H9 (cell line): ENCODE measurements at regions not wholly inside any gene's neighbourhood (a gene's known extent, or its start where the extent isn't known, plus 50 kb on each side); places are given as distances from the start of the nearest gene placed in this dataset.

Experiments used
- DNase-seq: peaks from one replicate; pipeline ENCODE4 v3.0.0-alpha.2; 2017
- H2AFZ ChIP-seq: one replicate; pipeline ENCODE4 v1.6.1; 2013; ENCODE audit warnings: mild to moderate bottlenecking, low read length, control low read depth, moderate library complexity
- H2AK5ac ChIP-seq: 2 replicates; pipeline ENCODE4 v1.6.1; 2013; ENCODE audit warnings: low read length, control low read depth, mixed read lengths; ENCODE audit not compliant: insufficient read length
- H2BK120ac ChIP-seq: one replicate; pipeline ENCODE4 v1.6.1; 2013; ENCODE audit warnings: low read depth, mild to moderate bottlenecking, low read length, control low read depth, inconsistent platforms; ENCODE audit not compliant: poor library complexity, severe bottlenecking
- H2BK12ac ChIP-seq: 2 replicates; pipeline ENCODE4 v1.6.1; 2013; ENCODE audit warnings: low read length, control low read depth, mixed read lengths, low read depth; ENCODE audit not compliant: insufficient read length
- H2BK15ac ChIP-seq: 2 replicates; pipeline ENCODE4 v1.6.1; 2013; ENCODE audit warnings: low read depth, low read length, control low read depth
- H2BK20ac ChIP-seq: one replicate; pipeline ENCODE4 v1.6.1; 2013; ENCODE audit warnings: low read depth, mild to moderate bottlenecking, low read length, control low read depth, inconsistent platforms; ENCODE audit not compliant: poor library complexity, severe bottlenecking
- H2BK5ac ChIP-seq: 2 replicates; pipeline ENCODE4 v1.6.1; 2013; ENCODE audit warnings: low read length, control low read depth, mixed read lengths; ENCODE audit not compliant: insufficient read length
- H3K14ac ChIP-seq: 2 replicates; pipeline ENCODE4 v1.6.1; 2013; ENCODE audit warnings: low read length, control low read depth; ENCODE audit not compliant: insufficient read depth
- H3K18ac ChIP-seq: 2 replicates; pipeline ENCODE4 v1.6.1; 2013; ENCODE audit warnings: low read depth, mild to moderate bottlenecking, mixed read lengths, low read length, control low read depth; ENCODE audit not compliant: insufficient read length
- H3K23ac ChIP-seq: 2 replicates; pipeline ENCODE4 v1.6.1; 2013; ENCODE audit warnings: low read length, control low read depth, mixed read lengths, low read depth; ENCODE audit not compliant: insufficient read length
- H3K23me2 ChIP-seq: 2 replicates; pipeline ENCODE4 v1.6.1; 2013; ENCODE audit warnings: low read depth, mild to moderate bottlenecking, mixed read lengths, low read length, control low read depth; ENCODE audit not compliant: insufficient read length, poor library complexity, severe bottlenecking
- H3K27ac ChIP-seq: 2 replicates; pipeline ENCODE4 v1.5.1; 2013; ENCODE audit warnings: low read length, control low read depth, mixed read lengths, low read depth; ENCODE audit not compliant: insufficient read length
- H3K27me3 ChIP-seq: 2 replicates; pipeline ENCODE4 v1.6.1; 2013; ENCODE audit warnings: low read length, control low read depth, inconsistent platforms; ENCODE audit not compliant: insufficient read depth
- H3K4ac ChIP-seq: 2 replicates; pipeline ENCODE4 v1.6.1; 2013; ENCODE audit warnings: low read depth, mild to moderate bottlenecking, control low read depth, inconsistent platforms, low read length, moderate library complexity
- H3K4me1 ChIP-seq: 2 replicates; pipeline ENCODE4 v1.6.1; 2013; ENCODE audit warnings: low read length, control low read depth, inconsistent platforms; ENCODE audit not compliant: insufficient read depth
- H3K4me2 ChIP-seq: 2 replicates; pipeline ENCODE4 v1.6.1; 2013; ENCODE audit warnings: low read length, control low read depth, mixed read lengths; ENCODE audit not compliant: insufficient read length, insufficient read depth
- H3K56ac ChIP-seq: 2 replicates; pipeline ENCODE4 v1.6.1; 2013; ENCODE audit warnings: low read depth, mild to moderate bottlenecking, mixed read lengths, low read length, control low read depth; ENCODE audit not compliant: insufficient read length
- H3K79me1 ChIP-seq: 2 replicates; pipeline ENCODE4 v1.6.1; 2013; ENCODE audit warnings: low read depth, mild to moderate bottlenecking, moderate library complexity, low read length, control low read depth, inconsistent platforms; ENCODE audit not compliant: insufficient read depth, poor library complexity, severe bottlenecking
- H3K79me2 ChIP-seq: 2 replicates; pipeline ENCODE4 v1.6.1; 2013; ENCODE audit warnings: low read length, control low read depth, inconsistent platforms; ENCODE audit not compliant: insufficient read depth
- H3K9ac ChIP-seq: 2 replicates; pipeline ENCODE4 v1.6.1; 2013; ENCODE audit warnings: low read length, control low read depth, mixed read lengths; ENCODE audit not compliant: insufficient read length; ENCODE audit errors: extremely low read depth
- H3K9me3 ChIP-seq: one replicate; pipeline ENCODE4 v1.6.1; 2013; ENCODE audit warnings: low read depth, low read length, inconsistent platforms; ENCODE audit not compliant: control insufficient read depth
- H3T11ph ChIP-seq: one replicate; pipeline ENCODE4 v1.6.1; 2013; ENCODE audit warnings: mild to moderate bottlenecking, low read length, control low read depth, inconsistent platforms
- H4K20me1 ChIP-seq: one replicate; pipeline ENCODE4 v1.6.1; 2013; ENCODE audit not compliant: control insufficient read depth, insufficient read length, insufficient read depth
- H4K5ac ChIP-seq: 2 replicates; pipeline ENCODE4 v1.6.1; 2013; ENCODE audit warnings: low read depth, mild to moderate bottlenecking, mixed read lengths, low read length, control low read depth; ENCODE audit not compliant: insufficient read length
- H4K8ac ChIP-seq: replicated peaks from 2 replicates; pipeline ENCODE4 v1.6.1; 2013; ENCODE audit warnings: low read length, control low read depth, mixed read lengths, low read depth; ENCODE audit not compliant: insufficient read length
- H4K91ac ChIP-seq: 2 replicates; pipeline ENCODE4 v1.6.1; 2013; ENCODE audit warnings: low read depth, mild to moderate bottlenecking, moderate library complexity, mixed read lengths, low read length, control low read depth; ENCODE audit not compliant: insufficient read length
- H3K27ac Mint-ChIP-seq, 3 experiments: 2 replicates in 2 of 3; 3 replicates in 1 of 3; pipeline ENCODE4 v1.8.0; 2020 to 2021; ENCODE audit warnings: mixed read lengths in 3 of 3, mild to moderate bottlenecking in 1 of 3, moderate library complexity in 1 of 3
- H3K27me3 Mint-ChIP-seq: 2 replicates; pipeline ENCODE4 v1.8.0; 2021; ENCODE audit warnings: low read depth, mild to moderate bottlenecking, moderate library complexity, mixed read lengths
- H3K36me3 Mint-ChIP-seq, 3 experiments: 2 replicates in 2 of 3; 3 replicates in 1 of 3; pipeline ENCODE4 v1.8.0; 2020 to 2021; ENCODE audit warnings: low read depth in 3 of 3, mixed read lengths in 3 of 3; ENCODE audit not compliant: insufficient read depth in 1 of 3
- H3K4me1 Mint-ChIP-seq, 2 experiments: 2 replicates each; pipeline ENCODE4 v1.8.0; 2020; ENCODE audit warnings: mixed read lengths in 2 of 2
- H3K4me3 Mint-ChIP-seq, 2 experiments: 2 replicates in 1 of 2; 3 replicates in 1 of 2; pipeline ENCODE4 v1.8.0; 2020 to 2021; ENCODE audit warnings: mild to moderate bottlenecking in 2 of 2, mixed read lengths in 2 of 2, moderate library complexity in 1 of 2
- H3K9me3 Mint-ChIP-seq, 2 experiments: 2 replicates in 1 of 2; 3 replicates in 1 of 2; pipeline ENCODE4 v1.8.0; 2020; ENCODE audit warnings: mild to moderate bottlenecking in 2 of 2, mixed read lengths in 2 of 2, moderate library complexity in 1 of 2
- WGBS: extraction: QIAGEN DNeasy Blood & Tissue Kit; methylation state at CpG from one replicate; pipeline ENCODE4 v1.1.7; 2013; ENCODE audit warnings: missing lambda C conversion rate, low lambda C conversion rate, mixed read lengths; ENCODE audit not compliant: insufficient read length; ENCODE audit errors: extremely low coverage; 5-methylcytosine and 5-hydroxymethylcytosine counted together
- TF ChIP-seq, protein P1 (sequence below): fragments of 200-600 bp; sonication (generic); conservative IDR thresholded peaks from 3 replicates; pipeline ENCODE4 v1.8.0; 2021; ENCODE audit warnings: antibody characterized with exemption, mild to moderate bottlenecking

DNA sequence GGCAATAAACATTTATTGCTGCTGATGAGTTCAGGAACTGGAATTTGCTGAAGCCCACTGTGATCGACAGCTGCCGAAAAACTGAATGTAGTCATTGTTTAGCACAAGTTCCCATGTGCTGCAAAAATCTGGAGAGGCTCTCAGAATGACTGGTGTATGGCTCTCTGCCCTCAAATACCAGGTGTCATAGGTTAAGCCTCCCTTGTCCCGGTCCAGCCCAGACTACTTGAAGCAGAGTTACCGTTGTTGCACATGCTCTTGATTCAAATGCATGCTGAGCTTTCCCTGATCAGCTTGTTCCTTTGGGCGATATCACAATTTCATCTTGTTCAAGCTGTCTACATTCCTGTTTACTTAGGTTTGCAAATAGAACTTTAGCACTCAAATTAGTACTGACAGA is 625.2 kb downstream of the CPS1 start:
- Histone ChIP-seq H3T11ph (no peak overlapping the region), H3K56ac (no peak overlapping the region), H4K8ac (no peak overlapping the region), H3K4me2 (no peak overlapping the region), H3K79me2 (no peaks in the 10 kb centered on the region), H3K27me3 (no peaks in the 10 kb centered on the region), H4K5ac (no peak overlapping the region), H2AFZ (no peak overlapping the region), H2BK12ac (no peak overlapping the region), H2BK120ac (no peak overlapping the region), H2BK15ac (no peak overlapping the region), H3K9me3 (no peaks in the 10 kb centered on the region), H3K9ac (no peak overlapping the region), H2BK20ac (no peak overlapping the region), H3K27ac (no peak overlapping the region), H3K23me2 (no peaks in the 10 kb centered on the region), H2BK5ac (no peak overlapping the region), H3K18ac (no peak overlapping the region), H4K20me1 (no peaks in the 10 kb centered on the region), H3K14ac (no peak overlapping the region), H4K91ac (no peak overlapping the region), H3K23ac (no peak overlapping the region), H3K4ac (no peak overlapping the region), H3K79me1 (no peaks in the 10 kb centered on the region), H3K4me1 (no peaks in the 10 kb centered on the region), H2AK5ac (no peak overlapping the region)
- Mint-ChIP-seq H3K4me1 (no peaks in the 10 kb centered on the region), H3K9me3 (no peaks in the 10 kb centered on the region), H3K27me3 (no peaks in the 10 kb centered on the region), H3K27ac (no peak overlapping the region), H3K4me3 (no peak overlapping the region), H3K36me3 (no peaks in the 10 kb centered on the region)
- TF ChIP-seq, protein P1, sequence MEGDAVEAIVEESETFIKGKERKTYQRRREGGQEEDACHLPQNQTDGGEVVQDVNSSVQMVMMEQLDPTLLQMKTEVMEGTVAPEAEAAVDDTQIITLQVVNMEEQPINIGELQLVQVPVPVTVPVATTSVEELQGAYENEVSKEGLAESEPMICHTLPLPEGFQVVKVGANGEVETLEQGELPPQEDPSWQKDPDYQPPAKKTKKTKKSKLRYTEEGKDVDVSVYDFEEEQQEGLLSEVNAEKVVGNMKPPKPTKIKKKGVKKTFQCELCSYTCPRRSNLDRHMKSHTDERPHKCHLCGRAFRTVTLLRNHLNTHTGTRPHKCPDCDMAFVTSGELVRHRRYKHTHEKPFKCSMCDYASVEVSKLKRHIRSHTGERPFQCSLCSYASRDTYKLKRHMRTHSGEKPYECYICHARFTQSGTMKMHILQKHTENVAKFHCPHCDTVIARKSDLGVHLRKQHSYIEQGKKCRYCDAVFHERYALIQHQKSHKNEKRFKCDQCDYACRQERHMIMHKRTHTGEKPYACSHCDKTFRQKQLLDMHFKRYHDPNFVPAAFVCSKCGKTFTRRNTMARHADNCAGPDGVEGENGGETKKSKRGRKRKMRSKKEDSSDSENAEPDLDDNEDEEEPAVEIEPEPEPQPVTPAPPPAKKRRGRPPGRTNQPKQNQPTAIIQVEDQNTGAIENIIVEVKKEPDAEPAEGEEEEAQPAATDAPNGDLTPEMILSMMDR = no peak
- DNase-seq = no peak
- WGBS = no CpG with 5 or more reads among the region's 5 CpGs
